Parathyroid adenoma (tissue), 2 donors: ENCODE measurements at regions not wholly inside any gene's neighbourhood (a gene's known extent, or its start where the extent isn't known, plus 50 kb on each side); places are given as distances from the start of the nearest gene placed in this dataset.

Experiments used
- H2AFZ ChIP-seq: fragments of 300-600 bp; sonication (generic); one replicate; pipeline ENCODE4 v1.7.0; 2017; ENCODE audit warnings: antibody characterized with exemption, mild to moderate bottlenecking
- H3K27ac ChIP-seq: fragments of 300-600 bp; sonication (generic); one replicate; pipeline ENCODE4 v1.7.0; 2017
- H3K27me3 ChIP-seq: fragments of 300-600 bp; sonication (generic); one replicate; pipeline ENCODE4 v1.7.0; 2017; ENCODE audit warnings: low read length; ENCODE audit not compliant: control insufficient read depth, insufficient read depth
- H3K36me3 ChIP-seq: fragments of 300-600 bp; sonication (generic); one replicate; pipeline ENCODE4 v1.7.0; 2017; ENCODE audit warnings: low read length; ENCODE audit not compliant: control insufficient read depth, insufficient read depth
- H3K4me1 ChIP-seq: fragments of 300-600 bp; sonication (generic); one replicate; pipeline ENCODE4 v1.7.0; 2017; ENCODE audit warnings: control low read depth
- H3K4me2 ChIP-seq: fragments of 300-600 bp; sonication (generic); one replicate; pipeline ENCODE4 v1.7.0; 2017; ENCODE audit warnings: low read length
- H3K4me3 ChIP-seq: fragments of 300-600 bp; sonication (generic); one replicate; pipeline ENCODE4 v1.7.0; 2017; ENCODE audit warnings: low read depth, low read length
- H3K79me2 ChIP-seq: fragments of 300-600 bp; sonication (generic); one replicate; pipeline ENCODE4 v1.7.0; 2017; ENCODE audit warnings: control low read depth
- H3K9ac ChIP-seq: fragments of 300-600 bp; sonication (generic); one replicate; pipeline ENCODE4 v1.7.0; 2017; ENCODE audit warnings: mild to moderate bottlenecking
- H3K9me3 ChIP-seq: fragments of 300-600 bp; sonication (generic); one replicate; pipeline ENCODE4 v1.7.0; 2017; ENCODE audit warnings: low read length; ENCODE audit not compliant: control insufficient read depth
- CTCF ChIP-seq: fragments of 300-600 bp; sonication (generic); IDR thresholded peaks from one replicate; pipeline ENCODE4 v1.7.0; 2017; ENCODE audit warnings: antibody characterized with exemption, mild to moderate bottlenecking
- donor health status: primary hyperparathyroidism.

GRCh38 chr15:36469311-36469966 lies 110.0 kb upstream of the CDIN1 start:
- no peaks in the 10 kb centered on the region for H3K4me1 ChIP-seq
- H3K79me2 ChIP-seq: no peaks in the 10 kb centered on the region
- H3K9ac ChIP-seq: no peak overlapping the region
- no peak overlapping the region for H3K4me3 ChIP-seq
- no peak for TF ChIP-seq CTCF
- no peak overlapping the region for H2AFZ ChIP-seq
- no peaks in the 10 kb centered on the region for H3K9me3 ChIP-seq
- no peak overlapping the region for H3K4me2 ChIP-seq
- no peaks in the 10 kb centered on the region for H3K36me3 ChIP-seq
- H3K27ac ChIP-seq: no peak overlapping the region
- H3K27me3 ChIP-seq: no peaks in the 10 kb centered on the region

GRCh38 chr15:36472672-36473071 lies 106.8 kb upstream of the CDIN1 start:
- Histone ChIP-seq H3K27me3 (no peaks in the 10 kb centered on the region), H3K9ac (no peak overlapping the region), H2AFZ (no peak overlapping the region), H3K4me2 (no peak overlapping the region), H3K9me3 (no peaks in the 10 kb centered on the region), H3K27ac (no peak overlapping the region), H3K36me3 (no peaks in the 10 kb centered on the region), H3K4me3 (no peak overlapping the region), H3K79me2 (no peaks in the 10 kb centered on the region), H3K4me1 (no peaks in the 10 kb centered on the region)
- no peak for TF ChIP-seq CTCF

GRCh38 chr15:36478561-36478960 lies 100.9 kb upstream of the CDIN1 start:
- TF ChIP-seq CTCF: no peak
- Histone ChIP-seq H3K9me3 (no peaks in the 10 kb centered on the region), H3K4me1 (no peaks in the 10 kb centered on the region), H3K4me3 (no peak overlapping the region), H3K4me2 (no peak overlapping the region), H3K36me3 (no peaks in the 10 kb centered on the region), H3K9ac (no peak overlapping the region), H2AFZ (no peak overlapping the region), H3K27ac (no peak overlapping the region), H3K27me3 (no peaks in the 10 kb centered on the region), H3K79me2 (no peaks in the 10 kb centered on the region)

GRCh38 chr15:36479200-36479896 lies 100.1 kb upstream of the CDIN1 start:
- Histone ChIP-seq H3K27ac (no peak overlapping the region), H3K4me1 (no peaks in the 10 kb centered on the region), H3K36me3 (no peaks in the 10 kb centered on the region), H3K4me2 (no peak overlapping the region), H3K9ac (no peak overlapping the region), H2AFZ (no peak overlapping the region), H3K27me3 (no peaks in the 10 kb centered on the region), H3K9me3 (no peaks in the 10 kb centered on the region), H3K79me2 (no peaks in the 10 kb centered on the region), H3K4me3 (no peak overlapping the region)
- TF ChIP-seq CTCF: no peak

- H3K4me3 ChIP-seq: no peak overlapping the region
- H2AFZ ChIP-seq: no peak overlapping the region
- H3K27me3 ChIP-seq: no peaks in the 10 kb centered on the region
- no peaks in the 10 kb centered on the region for H3K36me3 ChIP-seq
- no peak for TF ChIP-seq CTCF
- no peaks in the 10 kb centered on the region for H3K9me3 ChIP-seq
- H3K79me2 ChIP-seq: no peaks in the 10 kb centered on the region
- H3K27ac ChIP-seq: no peak overlapping the region
- H3K4me2 ChIP-seq: no peak overlapping the region
- no peaks in the 10 kb centered on the region for H3K4me1 ChIP-seq
- H3K9ac ChIP-seq: no peak overlapping the region
Observed at GRCh38 chr15:36481156-36481555, 98.3 kb upstream of the CDIN1 start.
